A549 (cell line): ENCODE measurements at regions not wholly inside any gene's neighbourhood (a gene's known extent, or its start where the extent isn't known, plus 50 kb on each side); places are given as distances from the start of the nearest gene placed in this dataset.

Experiments used
- ATAC-seq, 2 experiments: fragments of 200-7000 bp in 1 of 2; fragments of >200 bp in 1 of 2; cut with Nextera tagmentation in 1 of 2; cut with Tn5 transposase in 1 of 2; 3 replicates each; pipeline versions ENCODE4 v1.8.0 to v1.9.1; 2018 to 2020; ENCODE audit warnings: mild to moderate bottlenecking in 1 of 2, moderate library complexity in 1 of 2
- CTCF ChIA-PET: fragments of 300-600 bp; sonication (Branson Sonifier 250); formaldehyde crosslinking; extraction: SDS; loops from one replicate; lab custom pipeline; 2021; ENCODE audit warnings: antibody characterized with exemption, inconsistent platforms; lab: Yijun Ruan, JAX
- POLR2A ChIA-PET: fragments of 350-600 bp; formaldehyde crosslinking; extraction: SDS; loops from one replicate; lab custom pipeline; 2021; ENCODE audit warnings: antibody characterized with exemption, inconsistent platforms; lab: Yijun Ruan, JAX
- DNase-seq, 2 experiments: peaks; one replicate each; pipeline versions ENCODE4 v3.0.0 to v3.0.0-alpha.2; 2011 to 2016; ENCODE audit warnings: low read depth in 1 of 2, low spot score in 1 of 2
- FAIRE-seq: peaks from 2 replicates; lab custom pipeline; 2011; peaks lifted over from hg19 to GRCh38; lab: Jason Lieb, UNC
- H3K27ac ChIP-seq, 2 experiments: fragments of >200 bp; sonication (Bioruptor Twin); formaldehyde crosslinking; 3 replicates each; pipeline ENCODE4 v1.5.1; 2016 to 2017
- H3K4me1 ChIP-seq: fragments of >200 bp; sonication (Bioruptor Twin); formaldehyde crosslinking; 3 replicates; pipeline ENCODE4 v1.6.1; 2016
- H3K4me2 ChIP-seq: fragments of >200 bp; sonication (Bioruptor Twin); formaldehyde crosslinking; 3 replicates; pipeline ENCODE4 v1.6.1; 2016
- H3K4me3 ChIP-seq: fragments of >200 bp; sonication (Bioruptor Twin); formaldehyde crosslinking; 3 replicates; pipeline ENCODE4 v1.5.1; 2016
- H3K9me3 ChIP-seq: fragments of >200 bp; sonication (Bioruptor Twin); formaldehyde crosslinking; 3 replicates; pipeline ENCODE4 v1.6.1; 2016
- CEBPB ChIP-seq, 2 experiments: fragments of >200 bp in 1 of 2; sonication (Bioruptor Twin) in 1 of 2; formaldehyde crosslinking in 1 of 2; IDR thresholded peaks; 2 replicates each; pipeline ENCODE4 v1.6.1; 2012 to 2016
- CHD4 ChIP-seq: fragments of 200-600 bp; sonication (generic); IDR thresholded peaks from 2 replicates; pipeline ENCODE4 v1.6.1; 2016; ENCODE audit warnings: antibody characterized with exemption, mild to moderate bottlenecking, borderline replicate concordance
- EHF ChIP-seq: fragments of 250-450 bp; sonication (Bioruptor Pico); IDR thresholded peaks from 2 replicates; pipeline ENCODE4 v1.5.0; 2020; ENCODE audit warnings: mild to moderate bottlenecking
- FOSB ChIP-seq: fragments of 250-450 bp; sonication (Bioruptor Pico); IDR thresholded peaks from 2 replicates; pipeline ENCODE4 v1.5.0; 2020; ENCODE audit warnings: mild to moderate bottlenecking, moderate library complexity
- FOXS1 ChIP-seq: fragments of 250-450 bp; sonication (Bioruptor Pico); IDR thresholded peaks from 2 replicates; pipeline ENCODE4 v1.5.0; 2020; ENCODE audit warnings: mild to moderate bottlenecking, moderate library complexity
- HDAC2 ChIP-seq: fragments of 200-600 bp; sonication (generic); IDR thresholded peaks from 2 replicates; pipeline ENCODE4 v1.6.1; 2016
- HOXB5 ChIP-seq: fragments of 250-450 bp; sonication (Bioruptor Pico); IDR thresholded peaks from 2 replicates; pipeline ENCODE4 v1.5.0; 2020; ENCODE audit warnings: mild to moderate bottlenecking, moderate library complexity
- JUN ChIP-seq, 2 experiments: fragments of >200 bp; sonication (Bioruptor Twin); formaldehyde crosslinking; IDR thresholded peaks; 2 replicates in 1 of 2; 3 replicates in 1 of 2; pipeline ENCODE4 v1.6.1; 2016 to 2017
- KDM1A ChIP-seq: fragments of 200-600 bp; sonication (generic); IDR thresholded peaks from 2 replicates; pipeline ENCODE4 v1.6.1; 2016; ENCODE audit warnings: low read depth, mild to moderate bottlenecking
- KDM5A ChIP-seq: fragments of 200-600 bp; sonication (generic); IDR thresholded peaks from 2 replicates; pipeline ENCODE4 v1.6.1; 2016; ENCODE audit warnings: antibody characterized with exemption, mild to moderate bottlenecking
- NPAS2 ChIP-seq: fragments of 250-450 bp; sonication (Bioruptor Pico); IDR thresholded peaks from 2 replicates; pipeline ENCODE4 v1.8.0; 2022; ENCODE audit warnings: mild to moderate bottlenecking, moderate library complexity, borderline replicate concordance
- NR3C1 ChIP-seq: fragments of >200 bp; sonication (Bioruptor Twin); formaldehyde crosslinking; IDR thresholded peaks from 3 replicates; pipeline ENCODE4 v1.6.1; 2017
- PHF8 ChIP-seq: fragments of 200-600 bp; sonication (generic); IDR thresholded peaks from 2 replicates; pipeline ENCODE4 v1.6.1; 2016; ENCODE audit warnings: low read depth, mild to moderate bottlenecking, antibody characterized with exemption, moderate library complexity, borderline replicate concordance
- POLR2AphosphoS2 ChIP-seq: conservative IDR thresholded peaks from 2 replicates; pipeline ENCODE4 v1.6.1; 2012; ENCODE audit warnings: low read length, improper control_type of control experiment, inconsistent platforms
- RAD21 ChIP-seq, 2 experiments: fragments of >200 bp in 1 of 2; sonication (Bioruptor Twin) in 1 of 2; formaldehyde crosslinking in 1 of 2; IDR thresholded peaks in 1 of 2; conservative IDR thresholded peaks in 1 of 2; 2 replicates in 1 of 2; 3 replicates in 1 of 2; pipeline ENCODE4 v1.6.1; 2012 to 2018; ENCODE audit warnings: inconsistent platforms in 1 of 2
- RCOR1 ChIP-seq: fragments of 150-350 bp; IDR thresholded peaks from 2 replicates; pipeline ENCODE4 v1.6.1; 2014; ENCODE audit warnings: antibody characterized with exemption, low read length, low read depth
- RFX5 ChIP-seq: fragments of 450-650 bp; IDR thresholded peaks from 2 replicates; pipeline ENCODE4 v1.7.1; 2014; ENCODE audit warnings: antibody characterized with exemption, mild to moderate bottlenecking, moderate library complexity
- TFCP2L1 ChIP-seq: fragments of 250-450 bp; sonication (Bioruptor Pico); IDR thresholded peaks from 2 replicates; pipeline ENCODE4 v1.5.0; 2021; ENCODE audit warnings: mild to moderate bottlenecking
- TF ChIP-seq, protein P1 (sequence below): fragments of >200 bp; sonication (Bioruptor Twin); formaldehyde crosslinking; IDR thresholded peaks from 2 replicates; pipeline ENCODE4 v1.6.1; 2016
- TF ChIP-seq, protein P2 (sequence below): fragments of 250-450 bp; sonication (Bioruptor Pico); IDR thresholded peaks from 2 replicates; pipeline ENCODE4 v1.5.0; 2020; ENCODE audit warnings: low read depth, mild to moderate bottlenecking, moderate library complexity
- TF ChIP-seq, protein P3 (sequence below): fragments of 450-650 bp; IDR thresholded peaks from 2 replicates; pipeline ENCODE4 v1.6.1; 2014; ENCODE audit warnings: antibody characterized with exemption
- TF ChIP-seq, protein P4 (sequence below): IDR thresholded peaks from 2 replicates; pipeline ENCODE4 v1.6.1; 2012; ENCODE audit warnings: low read depth, borderline replicate concordance
- TF ChIP-seq, protein P5 (sequence below): fragments of 150-350 bp; IDR thresholded peaks from 2 replicates; pipeline ENCODE4 v1.6.1; 2014; ENCODE audit warnings: low read depth, mild to moderate bottlenecking, low read length

DNA sequence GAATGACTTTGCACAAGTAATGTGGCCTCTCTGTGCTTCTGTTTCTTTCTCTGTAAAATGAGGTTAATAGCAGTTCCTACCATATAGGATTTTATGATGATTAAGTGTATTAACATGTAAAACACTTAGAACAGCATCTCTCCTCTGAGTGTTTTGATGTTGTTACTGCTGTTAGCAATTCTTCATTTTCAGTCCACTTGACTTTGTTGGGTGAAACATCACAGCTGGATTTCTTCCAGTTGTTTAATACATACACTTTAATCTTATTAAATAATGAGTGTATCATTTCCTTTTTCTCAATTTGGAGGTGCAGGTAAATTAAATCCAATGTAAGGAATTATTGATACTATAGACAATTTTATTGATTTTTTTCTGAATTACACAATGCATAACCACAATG lies 113.6 kb downstream of the KDR start:
- no peak overlapping the region for H3K27ac ChIP-seq

DNA sequence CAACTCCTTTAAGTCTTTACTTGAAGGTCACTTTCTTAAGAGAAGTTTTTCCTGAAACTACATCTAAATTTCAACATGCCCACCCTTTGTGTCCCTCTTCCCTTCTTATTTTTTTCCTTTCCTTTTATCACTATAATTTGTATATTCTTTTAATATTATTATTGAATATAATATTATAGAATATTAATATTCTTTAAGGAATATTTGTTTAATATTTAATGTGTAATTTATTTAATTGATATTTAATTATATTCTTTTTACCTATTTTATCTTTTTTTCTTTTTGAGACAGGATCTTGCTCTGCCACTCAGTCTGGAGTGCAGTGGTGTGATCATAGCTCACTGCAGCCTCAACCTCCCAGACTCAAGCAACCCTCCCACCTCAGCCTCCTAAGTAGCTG lies 114.8 kb downstream of the KDR start:
- ATAC-seq = no peak
- no peak overlapping the region for H3K4me3 ChIP-seq
- CTCF ChIA-PET = interaction anchor here (0.5 to 1.3 kb wide), 2 partner anchors 9 to 312 kb away, joined by 3 to 4 read pairs; no protein-coding TSS in a partner anchor
- H3K4me2 ChIP-seq = no peak overlapping the region
- H3K27ac ChIP-seq = no peak overlapping the region
- H3K9me3 ChIP-seq = no peaks in the 10 kb centered on the region
- POLR2A ChIA-PET = no interaction called here
- no peaks in the 10 kb centered on the region for H3K4me1 ChIP-seq
- FAIRE-seq = no peak
- no peak for DNase-seq
- TF ChIP-seq, protein P1, sequence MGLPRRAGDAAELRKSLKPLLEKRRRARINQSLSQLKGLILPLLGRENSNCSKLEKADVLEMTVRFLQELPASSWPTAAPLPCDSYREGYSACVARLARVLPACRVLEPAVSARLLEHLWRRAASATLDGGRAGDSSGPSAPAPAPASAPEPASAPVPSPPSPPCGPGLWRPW = no peak
- TF ChIP-seq KDM1A = no peak
- no peak for TF ChIP-seq FOXS1 (CRISPR knock-in tag)
- no peak for TF ChIP-seq KDM5A
- no peak for TF ChIP-seq RCOR1
- TF ChIP-seq TFCP2L1 (CRISPR knock-in tag) = no peak
- TF ChIP-seq, protein P2, sequence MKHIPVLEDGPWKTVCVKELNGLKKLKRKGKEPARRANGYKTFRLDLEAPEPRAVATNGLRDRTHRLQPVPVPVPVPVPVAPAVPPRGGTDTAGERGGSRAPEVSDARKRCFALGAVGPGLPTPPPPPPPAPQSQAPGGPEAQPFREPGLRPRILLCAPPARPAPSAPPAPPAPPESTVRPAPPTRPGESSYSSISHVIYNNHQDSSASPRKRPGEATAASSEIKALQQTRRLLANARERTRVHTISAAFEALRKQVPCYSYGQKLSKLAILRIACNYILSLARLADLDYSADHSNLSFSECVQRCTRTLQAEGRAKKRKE (CRISPR knock-in tag) = no peak

More for the DNA sequence above, 113.6 kb downstream of the KDR start:
- TF ChIP-seq FOSB (CRISPR knock-in tag) (no peak), HOXB5 (CRISPR knock-in tag) (no peak), HDAC2 (no peak), RFX5 (no peak), JUN (IDR thresholded peaks at IDR 0.05) (no peak), POLR2AphosphoS2 (no peak), RAD21 (conservative IDR thresholded peaks at IDR 0.05 in 1 of 2, IDR thresholded peaks at IDR 0.05 in 1 of 2) (no peak), EHF (CRISPR knock-in tag) (no peak), RCOR1 (no peak), PHF8 (no peak), KDM1A (no peak), CHD4 (no peak), NR3C1 (no peak), NPAS2 (CRISPR knock-in tag) (no peak), KDM5A (no peak), CEBPB (IDR thresholded peaks at IDR 0.05) (no peak)
- TF ChIP-seq, protein P3, sequence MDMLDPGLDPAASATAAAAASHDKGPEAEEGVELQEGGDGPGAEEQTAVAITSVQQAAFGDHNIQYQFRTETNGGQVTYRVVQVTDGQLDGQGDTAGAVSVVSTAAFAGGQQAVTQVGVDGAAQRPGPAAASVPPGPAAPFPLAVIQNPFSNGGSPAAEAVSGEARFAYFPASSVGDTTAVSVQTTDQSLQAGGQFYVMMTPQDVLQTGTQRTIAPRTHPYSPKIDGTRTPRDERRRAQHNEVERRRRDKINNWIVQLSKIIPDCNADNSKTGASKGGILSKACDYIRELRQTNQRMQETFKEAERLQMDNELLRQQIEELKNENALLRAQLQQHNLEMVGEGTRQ = no peak
- TF ChIP-seq, protein P4, sequence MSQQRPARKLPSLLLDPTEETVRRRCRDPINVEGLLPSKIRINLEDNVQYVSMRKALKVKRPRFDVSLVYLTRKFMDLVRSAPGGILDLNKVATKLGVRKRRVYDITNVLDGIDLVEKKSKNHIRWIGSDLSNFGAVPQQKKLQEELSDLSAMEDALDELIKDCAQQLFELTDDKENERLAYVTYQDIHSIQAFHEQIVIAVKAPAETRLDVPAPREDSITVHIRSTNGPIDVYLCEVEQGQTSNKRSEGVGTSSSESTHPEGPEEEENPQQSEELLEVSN = no peak
- TF ChIP-seq, protein P5, sequence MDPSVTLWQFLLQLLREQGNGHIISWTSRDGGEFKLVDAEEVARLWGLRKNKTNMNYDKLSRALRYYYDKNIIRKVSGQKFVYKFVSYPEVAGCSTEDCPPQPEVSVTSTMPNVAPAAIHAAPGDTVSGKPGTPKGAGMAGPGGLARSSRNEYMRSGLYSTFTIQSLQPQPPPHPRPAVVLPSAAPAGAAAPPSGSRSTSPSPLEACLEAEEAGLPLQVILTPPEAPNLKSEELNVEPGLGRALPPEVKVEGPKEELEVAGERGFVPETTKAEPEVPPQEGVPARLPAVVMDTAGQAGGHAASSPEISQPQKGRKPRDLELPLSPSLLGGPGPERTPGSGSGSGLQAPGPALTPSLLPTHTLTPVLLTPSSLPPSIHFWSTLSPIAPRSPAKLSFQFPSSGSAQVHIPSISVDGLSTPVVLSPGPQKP = no peak
- no peak for FAIRE-seq
- Histone ChIP-seq H3K4me3 (no peak overlapping the region), H3K9me3 (no peaks in the 10 kb centered on the region), H3K4me2 (no peak overlapping the region), H3K4me1 (no peaks in the 10 kb centered on the region)
- CTCF ChIA-PET = no interaction called here
- no peak for DNase-seq
- ATAC-seq = no peak
- POLR2A ChIA-PET = no interaction called here
